GM12873 (cell line): ENCODE measurements at regions not wholly inside any gene's neighbourhood (a gene's known extent, or its start where the extent isn't known, plus 50 kb on each side); places are given as distances from the start of the nearest gene placed in this dataset.

Experiments
- CTCF ChIP-seq: IDR thresholded peaks from 2 replicates; pipeline ENCODE4 v1.5.1; 2012; ENCODE audit warnings: low read depth, mild to moderate bottlenecking, moderate library complexity, low read length, control low read depth; ENCODE audit not compliant: insufficient read depth; ENCODE audit errors: missing control alignments

- TF ChIP-seq CTCF: no peak
Observed at GRCh38 chr1:232101231-232101630, 474.6 kb downstream of the DISC1 start.

- no peak for TF ChIP-seq CTCF
Observed at GRCh38 chr1:232096751-232097150, 470.2 kb downstream of the DISC1 start.
